ENCODE measurements at regions not wholly inside any gene's neighbourhood (a gene's known extent, or its start where the extent isn't known, plus 50 kb on each side); places are given as distances from the start of the nearest gene placed in this dataset.

DNA sequence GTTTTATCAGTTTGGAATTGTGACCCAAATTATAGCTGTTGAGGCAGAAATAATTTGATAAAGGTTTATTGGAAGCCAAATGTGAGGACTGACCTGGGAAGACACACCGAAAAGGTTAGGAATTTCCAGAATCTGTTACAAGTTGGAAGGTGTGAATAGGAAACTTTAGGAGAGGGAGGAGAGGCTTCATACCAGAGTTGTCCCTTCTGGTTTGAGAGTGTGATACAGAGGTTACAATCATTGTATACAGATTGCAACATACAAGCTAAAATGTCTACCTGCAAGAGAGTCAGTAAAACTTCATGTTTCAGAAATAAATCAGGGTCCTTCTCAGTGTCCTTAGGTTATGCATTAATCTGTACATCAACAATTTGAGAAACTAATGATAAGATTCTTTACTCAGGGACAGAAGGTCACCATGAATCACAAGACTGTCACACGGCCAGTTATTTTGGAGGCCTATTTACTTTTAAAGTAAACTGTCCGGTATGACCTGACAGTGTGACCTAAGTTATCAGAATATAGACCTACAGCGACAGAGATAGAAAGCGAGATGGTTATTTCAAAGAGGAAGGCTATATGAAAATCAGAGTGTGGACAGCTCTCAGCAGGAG, 204.9 kb upstream of the CTNND2 start (continued):
- TF ChIP-seq, protein P1, sequence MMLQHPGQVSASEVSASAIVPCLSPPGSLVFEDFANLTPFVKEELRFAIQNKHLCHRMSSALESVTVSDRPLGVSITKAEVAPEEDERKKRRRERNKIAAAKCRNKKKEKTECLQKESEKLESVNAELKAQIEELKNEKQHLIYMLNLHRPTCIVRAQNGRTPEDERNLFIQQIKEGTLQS (IDR thresholded peaks at IDR 0.05; ENCODE audit: insufficient read depth, low read depth, low read length), result no peak
- no peak for TF ChIP-seq POLR2AphosphoS5 (IDR thresholded peaks at IDR 0.05; ENCODE audit: low read depth, low read length)

Measured in H1 (cell line).